Smooth muscle cell (in vitro differentiated cells): ENCODE measurements at regions not wholly inside any gene's neighbourhood (a gene's known extent, or its start where the extent isn't known, plus 50 kb on each side); places are given as distances from the start of the nearest gene placed in this dataset.

Experiments
- DNase-seq: peaks from one replicate; lab custom pipeline; 2025; ENCODE audit not compliant: unreplicated experiment; lab: John Stamatoyannopoulos, UW
- H2AFZ ChIP-seq: fragments of 200-600 bp; sonication (generic); 2 replicates; pipeline ENCODE4 v1.6.0; 2016; ENCODE audit warnings: antibody characterized with exemption, low read depth, mild to moderate bottlenecking
- H3F3A ChIP-seq: fragments of 200-600 bp; sonication (generic); 2 replicates; pipeline ENCODE4 v1.6.0; 2017; ENCODE audit warnings: antibody characterized with exemption, low read depth
- H3K27ac ChIP-seq: fragments of 200-600 bp; sonication (generic); 2 replicates; pipeline ENCODE4 v1.5.1; 2016; ENCODE audit warnings: low read depth, mild to moderate bottlenecking
- H3K27me3 ChIP-seq: fragments of 200-600 bp; sonication (generic); 2 replicates; pipeline ENCODE4 v1.6.1; 2016; ENCODE audit warnings: low read depth, mild to moderate bottlenecking
- H3K36me3 ChIP-seq: fragments of 200-600 bp; sonication (generic); 2 replicates; pipeline ENCODE4 v1.5.1; 2016; ENCODE audit warnings: low read depth
- H3K4me1 ChIP-seq: fragments of 200-600 bp; sonication (generic); 2 replicates; pipeline ENCODE4 v1.5.1; 2016; ENCODE audit warnings: low read depth
- H3K4me2 ChIP-seq: fragments of 200-600 bp; sonication (generic); 2 replicates; pipeline ENCODE4 v1.6.0; 2016; ENCODE audit warnings: mild to moderate bottlenecking
- H3K4me3 ChIP-seq: fragments of 200-600 bp; sonication (generic); 2 replicates; pipeline ENCODE4 v1.5.1; 2016; ENCODE audit warnings: mild to moderate bottlenecking
- H3K79me2 ChIP-seq: fragments of 200-600 bp; sonication (generic); 2 replicates; pipeline ENCODE4 v1.6.0; 2016; ENCODE audit warnings: low read depth, mild to moderate bottlenecking
- H3K9ac ChIP-seq: fragments of 200-600 bp; sonication (generic); 2 replicates; pipeline ENCODE4 v1.6.0; 2016; ENCODE audit warnings: low read depth
- H3K9me3 ChIP-seq: fragments of 200-600 bp; sonication (generic); replicated peaks from 2 replicates; pipeline ENCODE4 v1.5.1; 2016; ENCODE audit warnings: low read depth
- H4K20me1 ChIP-seq: fragments of 200-600 bp; sonication (generic); 2 replicates; pipeline ENCODE4 v1.6.0; 2016; ENCODE audit warnings: low read depth
- WGBS: methylation state at CpG from one replicate; pipeline ENCODE4 v1.1.7; 2016; ENCODE audit warnings: low lambda C conversion rate; 5-methylcytosine and 5-hydroxymethylcytosine counted together
- TF ChIP-seq, protein P1 (sequence below): fragments of 200-600 bp; sonication (generic); IDR thresholded peaks from 2 replicates; pipeline ENCODE4 v1.5.1; 2017; ENCODE audit warnings: borderline replicate concordance, mild to moderate bottlenecking, antibody characterized with exemption; ENCODE audit not compliant: insufficient read depth, poor library complexity, severe bottlenecking

DNA sequence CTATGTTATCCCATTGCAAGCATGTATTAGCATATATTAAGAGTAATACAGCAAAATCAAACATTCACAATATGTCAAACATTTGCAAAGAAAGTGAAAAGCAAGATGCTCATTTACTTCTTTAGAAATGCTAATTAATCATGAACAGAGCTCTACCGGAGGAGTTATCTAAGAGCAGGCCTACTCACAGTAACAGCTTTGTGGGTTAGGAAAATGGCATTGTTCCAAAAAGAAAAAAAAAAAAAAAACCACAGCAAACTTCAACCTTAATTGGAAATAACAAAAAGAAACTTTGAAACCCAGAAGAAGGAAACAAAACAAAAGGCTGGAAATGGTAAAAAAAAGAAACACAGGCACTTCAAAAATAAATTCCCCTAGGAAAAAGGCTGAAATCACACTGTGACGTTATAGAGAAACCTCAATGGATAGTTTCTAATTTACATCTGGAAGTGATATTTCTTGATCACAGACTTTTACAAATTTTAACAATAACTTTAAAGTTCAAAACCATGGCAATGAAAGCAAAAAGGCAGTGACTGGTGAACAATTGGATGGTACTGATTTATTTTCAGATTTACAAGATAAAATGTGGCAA is 1236.8 kb upstream of the SPRY2 start:
- Histone ChIP-seq H3K9ac (no peak overlapping the region), H2AFZ (peak overlapping the region; percentile 26), H3K27ac (no peak overlapping the region), H3K4me2 (no peak overlapping the region), H4K20me1 (no peaks in the 10 kb centered on the region), H3K36me3 (no peaks in the 10 kb centered on the region), H3K4me3 (no peak overlapping the region), H3K9me3 (no peaks in the 10 kb centered on the region), H3F3A (no peaks in the 10 kb centered on the region), H3K4me1 (peaks cover 4% of the 10 kb centered on the region), H3K79me2 (no peaks in the 10 kb centered on the region), H3K27me3 (no peaks in the 10 kb centered on the region)
- 34% methylated on average over 2 of the region's 2 CpGs for WGBS
- TF ChIP-seq, protein P1, sequence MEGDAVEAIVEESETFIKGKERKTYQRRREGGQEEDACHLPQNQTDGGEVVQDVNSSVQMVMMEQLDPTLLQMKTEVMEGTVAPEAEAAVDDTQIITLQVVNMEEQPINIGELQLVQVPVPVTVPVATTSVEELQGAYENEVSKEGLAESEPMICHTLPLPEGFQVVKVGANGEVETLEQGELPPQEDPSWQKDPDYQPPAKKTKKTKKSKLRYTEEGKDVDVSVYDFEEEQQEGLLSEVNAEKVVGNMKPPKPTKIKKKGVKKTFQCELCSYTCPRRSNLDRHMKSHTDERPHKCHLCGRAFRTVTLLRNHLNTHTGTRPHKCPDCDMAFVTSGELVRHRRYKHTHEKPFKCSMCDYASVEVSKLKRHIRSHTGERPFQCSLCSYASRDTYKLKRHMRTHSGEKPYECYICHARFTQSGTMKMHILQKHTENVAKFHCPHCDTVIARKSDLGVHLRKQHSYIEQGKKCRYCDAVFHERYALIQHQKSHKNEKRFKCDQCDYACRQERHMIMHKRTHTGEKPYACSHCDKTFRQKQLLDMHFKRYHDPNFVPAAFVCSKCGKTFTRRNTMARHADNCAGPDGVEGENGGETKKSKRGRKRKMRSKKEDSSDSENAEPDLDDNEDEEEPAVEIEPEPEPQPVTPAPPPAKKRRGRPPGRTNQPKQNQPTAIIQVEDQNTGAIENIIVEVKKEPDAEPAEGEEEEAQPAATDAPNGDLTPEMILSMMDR: no peak
- no peak for DNase-seq

- H3F3A ChIP-seq: no peaks in the 10 kb centered on the region
- H3K4me3 ChIP-seq: no peak overlapping the region
- no peak overlapping the region for H2AFZ ChIP-seq
- H3K27ac ChIP-seq: no peak overlapping the region
- H3K4me1 ChIP-seq: no peaks in the 10 kb centered on the region
- TF ChIP-seq, protein P1: no peak
- H3K9ac ChIP-seq: no peak overlapping the region
- no peak for DNase-seq
- H3K36me3 ChIP-seq: no peaks in the 10 kb centered on the region
- no peaks in the 10 kb centered on the region for H3K9me3 ChIP-seq
- no peaks in the 10 kb centered on the region for H3K79me2 ChIP-seq
- H3K4me2 ChIP-seq: no peak overlapping the region
- no peaks in the 10 kb centered on the region for H4K20me1 ChIP-seq
- H3K27me3 ChIP-seq: no peaks in the 10 kb centered on the region
- WGBS: 87% methylated on average over 3 of the region's 3 CpGs
Observed at GRCh38 chr13:81568824-81569223, 1227.9 kb upstream of the SPRY2 start.

DNA sequence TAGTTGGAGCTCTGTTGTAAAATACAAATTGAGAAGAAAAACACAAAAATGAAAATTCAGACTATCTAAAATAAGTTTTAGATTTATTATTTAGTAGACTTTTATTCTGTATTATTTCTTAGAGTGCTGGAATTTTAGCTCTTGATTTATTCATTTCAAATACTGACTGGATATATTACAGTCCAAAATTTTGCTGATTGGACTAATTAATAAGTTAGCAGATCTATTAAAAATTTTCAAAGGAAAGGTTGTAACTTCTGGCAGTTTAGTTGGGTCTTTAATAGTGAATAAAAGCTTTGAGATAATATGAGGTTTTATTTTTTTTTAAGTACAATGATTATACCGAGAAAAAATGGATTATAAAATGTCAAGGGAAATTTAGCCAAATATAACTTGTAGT is 1224.9 kb upstream of the SPRY2 start:
- TF ChIP-seq, protein P1: no peak
- H3F3A ChIP-seq: no peaks in the 10 kb centered on the region

DNA sequence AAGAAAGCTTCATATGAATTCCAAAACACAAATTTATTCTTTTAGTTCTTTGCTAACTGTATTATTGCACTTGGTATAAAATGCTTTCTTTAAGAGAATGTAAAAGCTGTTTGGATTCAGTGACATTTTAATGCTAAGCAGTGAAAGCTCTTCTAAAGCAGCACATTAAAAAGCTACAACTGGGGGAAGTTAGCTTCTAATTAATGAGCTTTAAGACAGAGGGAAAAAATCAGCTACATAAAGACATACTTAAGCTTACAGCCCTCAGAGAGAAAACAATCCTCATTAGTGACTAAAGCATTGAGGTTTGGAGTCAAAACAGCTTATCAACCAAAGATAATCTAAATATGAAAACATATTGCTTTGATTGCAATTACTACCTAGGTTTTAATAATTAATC is 1222.2 kb upstream of the SPRY2 start:
- TF ChIP-seq, protein P1: no peak
- Histone ChIP-seq H3K4me3 (no peak overlapping the region), H2AFZ (no peak overlapping the region), H3K4me2 (no peak overlapping the region), H3K79me2 (no peaks in the 10 kb centered on the region), H3K27ac (no peak overlapping the region), H3K9ac (no peak overlapping the region), H3K27me3 (no peaks in the 10 kb centered on the region), H4K20me1 (no peaks in the 10 kb centered on the region), H3F3A (no peaks in the 10 kb centered on the region), H3K36me3 (no peaks in the 10 kb centered on the region), H3K4me1 (no peaks in the 10 kb centered on the region), H3K9me3 (no peaks in the 10 kb centered on the region)
- no peak for DNase-seq

More for the DNA sequence above, 1224.9 kb upstream of the SPRY2 start:
- Histone ChIP-seq H3K9ac (no peak overlapping the region), H3K4me3 (no peak overlapping the region), H3K4me2 (no peak overlapping the region), H4K20me1 (no peaks in the 10 kb centered on the region), H3K27ac (no peak overlapping the region), H3K4me1 (no peaks in the 10 kb centered on the region), H3K79me2 (no peaks in the 10 kb centered on the region), H2AFZ (no peak overlapping the region), H3K9me3 (no peaks in the 10 kb centered on the region), H3K36me3 (no peaks in the 10 kb centered on the region), H3K27me3 (no peaks in the 10 kb centered on the region)
- DNase-seq: no peak
- 100% methylated on average over 1 of the region's 1 CpG for WGBS
